Retinal pigment epithelial cell (primary cell): ENCODE measurements at regions not wholly inside any gene's neighbourhood (a gene's known extent, or its start where the extent isn't known, plus 50 kb on each side); places are given as distances from the start of the nearest gene placed in this dataset.

ENCODE experiments used
- DNase-seq: peaks from one replicate; pipeline ENCODE4 v3.0.0-alpha.2; 2010; ENCODE audit warnings: low read depth
- H3K4me3 ChIP-seq: 2 replicates; pipeline ENCODE4 v1.5.1; 2011; ENCODE audit warnings: mild to moderate bottlenecking, low read length, control low read depth, moderate library complexity
- TF ChIP-seq, protein P1 (sequence below): conservative IDR thresholded peaks from 2 replicates; pipeline ENCODE4 v1.5.1; 2011; ENCODE audit warnings: low read depth, low read length, control low read depth, inconsistent platforms

DNA sequence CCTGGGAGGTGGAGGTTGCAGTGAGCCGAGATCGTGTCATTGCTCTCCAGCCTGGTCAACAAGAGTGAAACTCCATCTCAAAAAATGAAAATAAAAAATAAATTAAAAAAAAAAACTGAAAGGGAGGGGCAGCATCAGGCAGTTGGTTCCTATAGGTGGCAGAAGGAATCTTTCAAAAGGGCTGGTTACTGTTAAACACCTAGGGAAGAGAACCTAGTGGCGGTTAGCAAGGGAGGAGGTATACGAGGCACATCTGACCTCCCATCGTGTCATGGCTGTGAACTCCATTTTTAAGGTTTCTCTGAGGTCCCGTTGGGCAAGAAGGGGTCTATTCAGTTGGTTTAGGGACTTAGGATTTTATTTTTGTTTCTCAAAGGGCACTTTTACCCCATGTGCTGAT, 150.1 kb downstream of the SLC7A11 start:
- no peak overlapping the region for H3K4me3 ChIP-seq
- TF ChIP-seq, protein P1, sequence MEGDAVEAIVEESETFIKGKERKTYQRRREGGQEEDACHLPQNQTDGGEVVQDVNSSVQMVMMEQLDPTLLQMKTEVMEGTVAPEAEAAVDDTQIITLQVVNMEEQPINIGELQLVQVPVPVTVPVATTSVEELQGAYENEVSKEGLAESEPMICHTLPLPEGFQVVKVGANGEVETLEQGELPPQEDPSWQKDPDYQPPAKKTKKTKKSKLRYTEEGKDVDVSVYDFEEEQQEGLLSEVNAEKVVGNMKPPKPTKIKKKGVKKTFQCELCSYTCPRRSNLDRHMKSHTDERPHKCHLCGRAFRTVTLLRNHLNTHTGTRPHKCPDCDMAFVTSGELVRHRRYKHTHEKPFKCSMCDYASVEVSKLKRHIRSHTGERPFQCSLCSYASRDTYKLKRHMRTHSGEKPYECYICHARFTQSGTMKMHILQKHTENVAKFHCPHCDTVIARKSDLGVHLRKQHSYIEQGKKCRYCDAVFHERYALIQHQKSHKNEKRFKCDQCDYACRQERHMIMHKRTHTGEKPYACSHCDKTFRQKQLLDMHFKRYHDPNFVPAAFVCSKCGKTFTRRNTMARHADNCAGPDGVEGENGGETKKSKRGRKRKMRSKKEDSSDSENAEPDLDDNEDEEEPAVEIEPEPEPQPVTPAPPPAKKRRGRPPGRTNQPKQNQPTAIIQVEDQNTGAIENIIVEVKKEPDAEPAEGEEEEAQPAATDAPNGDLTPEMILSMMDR = no peak
- no peak for DNase-seq

DNA sequence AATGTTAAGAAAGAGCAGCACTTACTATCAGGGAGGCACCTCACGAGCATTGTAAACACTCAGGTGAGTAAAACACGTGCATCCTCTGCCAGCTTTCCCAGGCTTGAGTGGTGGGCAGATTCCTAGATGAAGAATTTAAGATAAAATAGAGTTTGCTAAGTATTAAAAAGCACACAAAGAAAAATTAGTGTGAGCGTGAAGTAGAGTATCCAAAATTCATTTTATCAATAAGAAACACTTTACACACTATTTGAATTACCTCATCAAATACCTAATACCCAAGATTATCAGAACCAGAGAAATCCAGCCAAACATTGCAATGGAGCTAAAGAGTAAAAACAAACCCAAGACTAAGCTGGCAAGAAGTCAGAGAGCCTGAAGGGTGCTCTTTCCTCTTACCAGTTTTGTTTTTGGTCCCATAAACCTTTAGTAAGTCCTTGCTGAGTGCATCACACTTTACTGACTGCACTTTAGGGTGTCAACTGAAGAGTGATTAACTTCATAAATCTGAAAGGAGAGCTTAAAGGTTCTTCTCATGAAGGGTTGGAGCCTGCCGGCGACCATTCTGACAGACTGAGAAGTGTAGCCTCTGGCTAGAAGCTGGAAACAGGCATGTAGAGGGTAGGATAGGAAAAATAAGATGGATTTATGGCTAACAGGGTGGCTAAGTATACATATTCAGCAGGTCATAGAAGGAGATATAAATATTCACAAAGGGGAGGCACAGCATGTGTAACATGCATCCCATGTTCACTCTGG, 151.1 kb downstream of the SLC7A11 start:
- no peak overlapping the region for H3K4me3 ChIP-seq
- TF ChIP-seq, protein P1 = no peak
- no peak for DNase-seq

DNA sequence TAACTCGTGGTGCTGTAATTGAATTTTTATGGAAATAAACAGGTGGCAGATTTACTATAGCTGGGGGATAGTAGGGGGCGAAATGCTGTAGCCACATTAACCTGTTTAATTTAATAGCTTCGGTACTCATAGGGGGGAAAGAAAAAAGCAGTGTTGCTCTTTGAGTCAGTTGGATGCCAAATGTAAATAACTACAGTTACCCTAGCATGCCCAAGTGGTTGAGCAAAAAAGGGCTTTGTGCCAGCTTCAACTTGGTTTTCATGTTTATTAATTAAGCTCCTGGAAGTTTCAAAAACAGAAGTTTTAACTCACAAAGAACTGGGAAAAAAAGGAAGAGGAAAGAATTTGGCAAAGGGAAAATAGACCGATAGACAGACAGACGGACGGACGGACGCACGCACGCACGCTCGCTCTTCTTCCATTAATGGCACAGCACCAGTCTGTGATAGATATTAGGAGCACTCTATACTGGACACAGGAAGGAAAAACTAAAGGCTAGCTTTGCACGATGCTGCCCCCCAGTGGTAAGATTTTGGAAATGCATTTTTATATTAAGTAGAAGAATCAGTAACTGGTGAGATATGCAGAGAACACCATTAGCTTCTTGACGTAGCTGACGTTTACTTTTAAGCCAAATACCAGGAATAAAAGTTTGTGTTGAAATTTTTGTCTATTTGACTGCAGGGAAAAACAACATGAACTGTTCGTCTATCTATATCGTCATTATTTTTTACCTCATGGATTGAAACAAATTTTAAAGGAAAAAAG, 151.8 kb downstream of the SLC7A11 start:
- no peak for DNase-seq
- peak overlapping the region; percentile 31 for H3K4me3 ChIP-seq
- TF ChIP-seq, protein P1 = peak; percentile 64

DNA sequence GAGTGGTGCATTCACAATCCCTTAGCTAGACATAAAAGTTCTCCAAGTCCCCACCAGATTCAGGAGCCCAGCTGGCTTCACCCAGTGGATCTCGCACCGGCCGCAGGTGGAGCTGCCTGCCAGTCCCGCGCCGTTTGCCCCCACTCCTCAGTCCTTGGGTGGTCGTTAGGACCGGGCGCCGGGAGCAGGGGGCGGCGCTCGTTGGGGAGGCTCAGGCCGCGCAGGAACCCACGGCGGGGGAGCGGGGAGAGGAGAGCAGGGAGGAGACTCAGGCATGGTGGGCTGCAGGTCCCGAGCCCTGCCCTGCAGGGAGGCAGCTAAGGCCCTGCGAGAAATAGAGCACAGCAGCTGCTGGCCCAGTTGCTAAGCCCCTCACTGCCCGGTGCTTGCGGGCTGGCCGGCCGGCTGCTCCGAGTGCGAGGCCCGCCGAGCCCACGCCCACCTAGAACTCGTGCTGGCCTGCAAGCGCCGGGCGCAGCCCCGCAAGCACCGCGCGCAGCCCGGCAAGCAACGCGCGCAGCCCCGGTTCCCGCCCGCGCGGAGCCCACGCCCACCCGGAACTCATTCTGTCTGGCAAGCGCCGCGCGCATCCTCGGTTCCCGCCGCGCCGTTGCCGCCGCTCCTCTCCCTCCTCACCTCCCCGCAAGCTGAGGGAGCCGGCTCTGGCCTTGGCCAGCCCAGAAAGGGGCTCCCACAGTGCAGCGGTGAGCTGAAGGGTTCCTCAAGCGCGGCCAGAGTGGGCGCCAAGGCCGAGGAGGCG, 153.5 kb downstream of the SLC7A11 start:
- no peak for DNase-seq
- TF ChIP-seq, protein P1 = no peak
- no peak overlapping the region for H3K4me3 ChIP-seq

DNA sequence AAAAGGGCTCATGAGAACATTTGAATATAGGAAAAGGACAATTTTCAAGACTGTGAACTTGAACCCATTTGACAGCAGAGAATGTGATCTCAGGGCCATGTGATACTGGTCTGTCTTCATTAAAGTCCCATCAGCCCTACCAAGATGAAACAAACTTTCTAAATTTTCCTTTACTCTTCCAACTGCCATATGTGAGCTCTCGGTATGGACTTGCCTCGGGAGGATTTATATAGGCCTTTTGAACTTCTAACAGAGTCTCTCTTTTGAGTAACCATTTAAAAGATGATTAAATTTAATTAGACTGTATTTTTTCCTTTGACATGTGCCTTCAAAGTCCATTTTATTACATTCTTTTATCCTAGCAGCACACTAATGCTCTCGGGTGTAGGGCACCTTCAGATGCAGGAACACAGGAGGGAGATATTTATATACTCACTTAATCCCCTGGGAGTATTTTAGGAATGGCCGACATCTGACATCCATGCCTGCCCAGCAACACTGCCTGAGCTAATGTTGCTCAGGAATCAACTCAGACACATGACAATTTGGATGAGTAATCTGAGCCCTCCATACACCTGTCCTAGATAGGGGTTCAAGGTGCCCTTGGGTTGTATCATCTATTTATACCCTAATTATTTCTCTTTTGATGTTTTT, 155.0 kb downstream of the SLC7A11 start:
- no peak overlapping the region for H3K4me3 ChIP-seq
- DNase-seq = peak; percentile 57
- TF ChIP-seq, protein P1 = no peak

DNA sequence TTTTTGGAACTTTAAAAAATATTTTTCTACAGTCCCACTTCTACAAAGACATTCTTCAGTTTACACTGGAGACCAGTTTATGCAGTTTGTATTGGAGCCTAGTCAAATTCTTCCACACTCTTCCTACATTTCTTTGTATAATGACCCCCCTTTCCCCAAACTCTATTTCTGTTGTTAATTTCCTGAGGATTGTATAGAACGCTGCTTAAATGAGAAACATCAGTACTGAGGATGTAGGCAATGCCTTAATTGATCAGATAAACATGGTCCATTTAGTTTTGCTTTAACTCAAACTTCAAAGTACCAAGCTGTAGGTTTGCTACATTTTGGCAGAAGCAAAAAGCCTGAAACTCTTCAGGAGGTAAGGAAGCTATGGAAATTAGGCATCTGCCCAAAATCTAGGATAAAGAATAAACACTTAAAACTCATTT, 155.5 kb downstream of the SLC7A11 start:
- H3K4me3 ChIP-seq = no peak overlapping the region
- TF ChIP-seq, protein P1 = no peak
- DNase-seq = no peak
